Endothelial cell of umbilical vein (primary cell): ENCODE measurements at regions not wholly inside any gene's neighbourhood (a gene's known extent, or its start where the extent isn't known, plus 50 kb on each side); places are given as distances from the start of the nearest gene placed in this dataset.

Experiments
- EZH2 ChIP-seq: IDR thresholded peaks from 2 replicates; pipeline ENCODE4 v1.6.1; 2012; ENCODE audit warnings: borderline replicate concordance, low read depth, mild to moderate bottlenecking, moderate library complexity, low read length, inconsistent platforms; ENCODE audit not compliant: severe bottlenecking
- POLR2AphosphoS5 ChIP-seq: IDR thresholded peaks from 2 replicates; pipeline ENCODE4 v1.6.1; 2012; ENCODE audit warnings: low read depth, mild to moderate bottlenecking, control low read depth, low read length, moderate library complexity; ENCODE audit not compliant: insufficient read depth
- TF ChIP-seq, protein P1 (sequence below), 2 donors: IDR thresholded peaks; 1 replicate in 1 of 2; 2 replicates in 1 of 2; pipeline ENCODE4 v1.5.1; 2011; ENCODE audit warnings: low read length in 2 of 2, mild to moderate bottlenecking in 2 of 2, moderate library complexity in 2 of 2, control low read depth in 1 of 2, inconsistent platforms in 1 of 2, low read depth in 1 of 2; ENCODE audit not compliant: insufficient read depth in 1 of 2; ENCODE audit errors: extremely low read depth in 1 of 2

DNA sequence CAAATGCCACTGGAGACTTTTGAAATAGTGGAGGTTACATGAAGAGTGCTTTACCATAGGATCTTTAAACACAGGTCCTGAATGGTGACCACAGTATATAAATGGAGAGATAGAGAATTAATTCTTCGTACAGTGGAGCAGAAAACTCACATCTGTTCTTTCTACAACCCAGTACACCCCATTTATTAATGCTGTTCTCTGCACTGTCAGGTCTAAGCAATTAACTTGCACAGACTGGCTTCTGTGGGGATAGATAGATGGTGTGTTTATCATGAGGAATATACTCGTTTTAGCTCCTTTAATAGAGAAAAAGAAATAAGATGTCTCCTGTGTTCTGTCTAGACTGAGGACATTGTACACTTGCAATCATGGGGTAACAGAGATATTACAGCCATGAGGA, 494.3 kb downstream of the TRHDE start:
- TF ChIP-seq EZH2 (no peak), POLR2AphosphoS5 (no peak)
- TF ChIP-seq, protein P1, sequence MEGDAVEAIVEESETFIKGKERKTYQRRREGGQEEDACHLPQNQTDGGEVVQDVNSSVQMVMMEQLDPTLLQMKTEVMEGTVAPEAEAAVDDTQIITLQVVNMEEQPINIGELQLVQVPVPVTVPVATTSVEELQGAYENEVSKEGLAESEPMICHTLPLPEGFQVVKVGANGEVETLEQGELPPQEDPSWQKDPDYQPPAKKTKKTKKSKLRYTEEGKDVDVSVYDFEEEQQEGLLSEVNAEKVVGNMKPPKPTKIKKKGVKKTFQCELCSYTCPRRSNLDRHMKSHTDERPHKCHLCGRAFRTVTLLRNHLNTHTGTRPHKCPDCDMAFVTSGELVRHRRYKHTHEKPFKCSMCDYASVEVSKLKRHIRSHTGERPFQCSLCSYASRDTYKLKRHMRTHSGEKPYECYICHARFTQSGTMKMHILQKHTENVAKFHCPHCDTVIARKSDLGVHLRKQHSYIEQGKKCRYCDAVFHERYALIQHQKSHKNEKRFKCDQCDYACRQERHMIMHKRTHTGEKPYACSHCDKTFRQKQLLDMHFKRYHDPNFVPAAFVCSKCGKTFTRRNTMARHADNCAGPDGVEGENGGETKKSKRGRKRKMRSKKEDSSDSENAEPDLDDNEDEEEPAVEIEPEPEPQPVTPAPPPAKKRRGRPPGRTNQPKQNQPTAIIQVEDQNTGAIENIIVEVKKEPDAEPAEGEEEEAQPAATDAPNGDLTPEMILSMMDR (IDR thresholded peaks at IDR 0.05; ENCODE audit: extremely low read depth in 1 of 2, insufficient read depth in 1 of 2, low read depth in 1 of 2, low read length in 2 of 2): no peak
